CD4-positive, alpha-beta T cell treated with Interleukin-17A for 1 hour (primary cell): ENCODE measurements at regions not wholly inside any gene's neighbourhood (a gene's known extent, or its start where the extent isn't known, plus 50 kb on each side); places are given as distances from the start of the nearest gene placed in this dataset.

Source experiments
- DNase-seq: peaks from one replicate; pipeline ENCODE4 v3.0.0-alpha.2; 2020

- no peak for DNase-seq
Measured at GRCh38 chr2:3962719-3963118, 259.3 kb downstream of the DCDC2C start.

DNA sequence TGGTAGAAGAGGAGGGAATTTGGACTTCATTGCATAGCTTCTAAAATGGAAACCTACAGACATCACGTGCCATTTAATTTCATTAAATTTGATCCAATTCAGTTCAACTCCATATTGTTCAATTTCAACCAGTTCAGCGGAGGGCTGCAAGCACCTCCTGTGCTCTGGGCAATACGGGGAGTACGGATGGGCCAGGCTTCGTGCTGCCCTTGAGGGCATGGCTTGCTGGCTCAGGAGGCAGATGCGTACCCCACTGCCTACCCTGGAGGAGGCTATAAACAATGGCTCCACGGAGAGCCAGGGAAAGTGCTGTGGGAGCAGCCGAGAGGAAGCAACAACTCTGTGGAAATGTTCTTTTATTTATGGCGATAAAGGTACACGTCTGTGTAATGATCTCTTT, 261.8 kb downstream of the DCDC2C start:
- DNase-seq = no peak

- no peak for DNase-seq
Measured at GRCh38 chr2:3965953-3966352, 262.6 kb downstream of the DCDC2C start.

DNA sequence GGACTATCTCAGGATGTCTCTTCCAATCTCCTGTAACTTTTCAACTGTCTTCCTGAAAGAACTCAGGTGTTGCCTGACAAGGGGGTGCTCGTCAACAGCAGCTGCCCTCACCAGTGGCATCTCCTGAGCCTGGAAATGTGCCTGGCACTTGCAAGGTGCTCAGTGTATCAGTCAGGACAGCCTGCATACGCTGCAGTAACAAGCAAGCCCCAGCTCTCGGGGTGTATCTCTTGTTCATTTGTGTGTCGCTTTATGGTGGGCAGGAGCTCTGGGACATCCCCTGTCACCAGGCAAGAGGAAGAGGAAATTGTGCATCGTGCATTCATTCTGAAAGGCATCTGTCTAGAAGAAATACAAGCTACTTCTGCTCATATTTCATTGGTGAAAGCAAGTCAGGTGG, 263.1 kb downstream of the DCDC2C start:
- DNase-seq = no peak

GRCh38 chr2:3968736-3969135, 265.4 kb downstream of the DCDC2C start:
- no peak for DNase-seq

DNA sequence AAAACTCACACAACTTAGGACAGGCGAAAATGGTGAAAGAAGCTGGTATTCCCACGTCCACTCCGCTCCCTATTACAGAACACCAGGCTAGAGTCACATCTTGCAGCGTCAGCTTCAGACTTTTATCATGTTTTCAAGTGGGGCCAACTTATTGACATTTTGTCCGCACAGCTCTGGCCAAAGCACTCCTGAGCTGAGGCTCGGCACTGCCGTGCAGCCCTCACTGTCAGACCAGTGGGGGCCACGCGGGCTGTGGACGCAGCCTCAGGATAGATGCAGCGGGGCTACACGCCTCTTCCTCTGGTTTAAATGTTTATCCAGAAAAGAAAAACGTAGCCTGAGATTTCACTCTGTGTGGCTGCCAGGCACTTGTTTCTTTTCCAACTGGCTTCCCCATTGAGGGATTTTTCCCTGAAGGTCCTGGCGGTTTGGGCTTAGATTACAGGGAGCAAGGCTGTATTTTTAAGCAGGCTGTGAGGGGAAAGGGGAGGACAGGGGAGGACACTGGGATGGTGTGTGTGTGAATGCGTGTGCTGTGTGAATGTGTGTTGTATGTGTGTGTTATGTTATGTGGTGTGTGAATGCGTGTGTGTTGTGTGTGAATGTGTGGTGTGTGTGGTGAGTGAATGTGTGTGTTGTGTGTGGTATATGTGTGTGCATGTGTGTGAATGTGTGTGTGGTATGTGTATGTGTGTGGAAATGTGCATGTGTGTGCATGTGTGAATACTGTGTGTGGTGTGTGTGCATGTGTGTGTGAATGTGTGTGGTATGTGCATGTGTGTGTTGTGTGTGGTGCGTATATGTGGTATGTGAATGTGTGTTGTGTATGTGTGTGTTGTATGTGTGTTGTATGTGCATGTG, 267.6 kb downstream of the DCDC2C start:
- DNase-seq = no peak

- DNase-seq = no peak
Measured at GRCh38 chr2:3971652-3972192, 268.3 kb downstream of the DCDC2C start.

DNA sequence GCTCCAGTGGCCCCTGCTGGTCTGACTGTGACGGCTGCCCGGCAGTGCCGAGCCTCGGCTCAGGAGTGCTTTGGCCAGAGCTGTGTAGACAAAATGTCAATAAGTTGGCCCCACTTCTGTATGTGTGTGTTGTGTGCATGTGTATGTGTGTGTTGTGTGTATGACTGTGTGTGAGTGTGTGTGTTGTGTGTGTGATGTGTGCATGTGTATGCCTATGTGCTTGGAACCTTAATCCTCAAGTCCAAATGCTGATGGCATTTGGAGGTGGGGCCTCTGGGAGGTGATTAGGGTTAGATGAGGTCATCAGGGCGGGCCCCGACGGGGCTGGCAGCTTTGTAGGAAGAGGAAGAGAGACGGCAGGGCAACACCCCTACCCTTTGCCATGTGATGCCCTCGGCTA, 269.0 kb downstream of the DCDC2C start:
- no peak for DNase-seq

- DNase-seq = no peak
Measured at GRCh38 chr2:3974765-3975164, 271.4 kb downstream of the DCDC2C start.

DNA sequence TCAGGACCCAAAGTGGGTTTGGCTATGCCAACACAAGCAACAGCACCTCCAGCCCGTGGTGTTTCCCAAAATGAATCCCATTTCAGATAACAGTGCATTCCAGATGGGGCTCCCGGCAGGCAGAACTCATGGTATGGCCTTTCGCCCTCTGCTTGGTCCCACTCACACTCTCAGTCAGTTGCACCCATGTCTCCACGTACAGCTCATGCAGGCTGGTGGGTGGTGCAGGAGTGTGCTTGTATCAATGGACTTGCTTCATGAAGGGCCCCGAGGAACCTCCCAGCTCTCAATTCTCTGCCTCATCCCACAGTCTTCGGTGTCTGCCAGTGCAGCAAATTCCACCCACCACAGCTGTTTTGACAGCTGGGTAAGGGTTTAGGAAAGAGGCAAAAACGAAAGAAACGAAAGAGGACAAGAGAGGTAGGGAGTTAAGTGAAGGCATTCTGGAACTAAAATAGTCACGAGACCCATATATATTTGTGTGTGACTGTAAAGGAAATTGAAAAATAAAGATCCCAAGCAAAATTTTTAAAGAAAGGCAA, 278.1 kb downstream of the DCDC2C start:
- no peak for DNase-seq

- no peak for DNase-seq
Measured at GRCh38 chr2:3982160-3982559, 278.8 kb downstream of the DCDC2C start.

GRCh38 chr2:3986063-3986462, 282.7 kb downstream of the DCDC2C start:
- no peak for DNase-seq

DNA sequence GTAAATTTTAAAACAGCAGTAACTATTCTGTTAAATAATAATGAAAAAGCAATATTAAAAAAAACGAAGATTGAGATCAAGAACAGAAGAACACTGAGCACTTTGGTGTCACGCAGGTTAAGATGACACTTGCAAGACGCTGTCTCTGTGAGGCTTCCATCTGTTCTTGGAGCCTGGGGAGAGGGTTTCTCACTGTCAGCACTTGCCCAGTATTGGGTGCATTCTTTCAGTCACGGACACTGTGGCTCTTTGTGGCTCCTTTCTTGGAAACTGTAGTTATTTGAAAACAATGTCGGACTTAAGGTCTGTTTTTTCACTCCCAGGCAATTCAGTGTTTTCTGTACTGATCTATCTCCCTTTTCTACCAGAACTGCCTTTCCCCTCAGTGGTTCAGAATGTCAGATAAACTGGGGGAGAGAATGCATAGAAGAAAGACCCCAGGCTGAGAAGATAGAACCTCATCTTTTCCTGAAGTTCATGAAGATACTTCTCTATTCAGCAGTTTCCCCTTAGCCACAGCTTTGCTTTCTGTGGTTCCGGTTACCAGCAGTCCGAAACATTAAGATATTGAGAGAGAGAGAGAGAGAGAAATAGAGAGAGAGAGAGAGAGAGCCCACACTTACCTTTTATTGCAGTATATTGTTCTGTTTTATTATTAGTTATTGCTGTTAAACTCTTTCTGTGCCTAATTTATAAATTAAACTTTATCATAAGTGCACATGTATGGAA, 283.3 kb downstream of the DCDC2C start:
- no peak for DNase-seq

DNA sequence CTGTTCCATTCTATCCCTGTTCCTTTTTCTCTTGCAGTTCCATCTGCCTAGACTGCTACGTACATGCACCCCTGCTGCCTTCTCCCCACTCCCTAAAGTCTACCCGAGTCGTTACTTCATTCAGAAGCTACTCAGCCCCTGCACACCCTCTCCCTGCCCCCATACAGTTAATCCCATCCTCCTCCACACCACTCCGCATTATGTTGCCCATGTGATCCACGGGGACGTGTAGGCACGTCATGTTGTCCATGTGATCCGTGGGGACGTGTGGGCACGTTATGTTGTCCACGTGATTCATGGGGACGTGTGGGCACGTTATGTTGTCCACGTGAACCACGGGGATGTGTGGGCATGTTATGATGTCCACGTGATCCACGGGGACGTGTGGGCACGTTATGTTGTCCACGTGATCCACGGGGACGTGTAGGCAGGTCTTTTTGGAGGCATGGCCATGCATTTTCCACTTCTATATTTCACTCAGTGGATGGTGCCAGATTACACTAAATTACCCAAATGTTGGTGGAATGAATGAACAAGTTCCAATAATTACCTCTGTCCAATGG, 299.5 kb downstream of the DCDC2C start:
- no peak for DNase-seq

GRCh38 chr2:4012197-4012596, 308.8 kb downstream of the DCDC2C start:
- no peak for DNase-seq

GRCh38 chr2:4018535-4018934, 315.2 kb downstream of the DCDC2C start:
- DNase-seq = no peak

DNA sequence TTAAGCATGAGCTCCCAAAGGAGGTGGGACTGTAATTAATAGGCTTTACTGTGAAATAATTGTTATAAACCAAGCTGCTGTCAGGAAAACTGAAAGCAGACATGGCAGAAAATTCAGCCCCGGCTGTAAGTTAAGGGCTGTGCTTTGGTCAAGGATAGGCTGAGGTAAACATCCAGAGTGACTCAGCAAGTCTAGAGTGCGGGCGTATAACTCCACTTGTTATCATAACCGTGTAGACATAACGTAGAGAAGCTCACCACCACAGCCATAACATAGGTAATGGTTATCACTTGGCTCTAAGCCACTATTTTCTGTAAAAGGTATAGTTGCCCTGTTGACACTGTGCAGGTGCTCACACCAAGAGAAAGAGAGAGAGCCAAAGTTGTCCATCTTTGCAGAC, 316.8 kb downstream of the DCDC2C start:
- no peak for DNase-seq

- no peak for DNase-seq
Measured at GRCh38 chr2:4020649-4021048, 317.3 kb downstream of the DCDC2C start.

- DNase-seq = no peak
Measured at GRCh38 chr2:4024605-4025004, 321.2 kb downstream of the DCDC2C start.

GRCh38 chr2:4029081-4029480, 325.7 kb downstream of the DCDC2C start:
- no peak for DNase-seq

DNA sequence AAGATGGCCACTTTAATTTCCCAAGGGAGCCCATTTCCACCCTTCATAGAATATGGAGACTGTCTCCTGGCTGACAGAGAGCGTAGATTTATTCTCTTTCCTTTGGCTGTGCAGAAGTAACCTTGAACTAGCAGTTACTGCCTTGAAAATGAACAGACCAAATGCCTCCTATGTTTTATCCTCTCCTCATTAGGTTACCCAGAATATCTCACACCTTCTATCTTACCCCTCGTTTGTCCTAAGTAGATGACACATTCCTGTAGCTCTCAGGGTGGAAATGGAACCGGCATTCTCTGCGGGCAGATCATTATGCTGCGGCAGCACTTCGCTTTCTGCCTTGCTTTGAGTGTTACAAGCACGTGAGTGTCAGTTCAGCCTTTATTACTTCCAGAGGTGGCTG, 336.5 kb downstream of the DCDC2C start:
- no peak for DNase-seq

- DNase-seq = no peak
Measured at GRCh38 chr2:4047961-4048891, 344.9 kb downstream of the DCDC2C start.
